NCI-H146 (cell line): ENCODE measurements at regions not wholly inside any gene's neighbourhood (a gene's known extent, or its start where the extent isn't known, plus 50 kb on each side); places are given as distances from the start of the nearest gene placed in this dataset.
A peak's percentile ranks its signal among the peaks of the same experiment; 100 is the strongest.

Source experiments
- DNase-seq: peaks from one replicate; lab custom pipeline; 2025; lab: John Stamatoyannopoulos, UW

DNA sequence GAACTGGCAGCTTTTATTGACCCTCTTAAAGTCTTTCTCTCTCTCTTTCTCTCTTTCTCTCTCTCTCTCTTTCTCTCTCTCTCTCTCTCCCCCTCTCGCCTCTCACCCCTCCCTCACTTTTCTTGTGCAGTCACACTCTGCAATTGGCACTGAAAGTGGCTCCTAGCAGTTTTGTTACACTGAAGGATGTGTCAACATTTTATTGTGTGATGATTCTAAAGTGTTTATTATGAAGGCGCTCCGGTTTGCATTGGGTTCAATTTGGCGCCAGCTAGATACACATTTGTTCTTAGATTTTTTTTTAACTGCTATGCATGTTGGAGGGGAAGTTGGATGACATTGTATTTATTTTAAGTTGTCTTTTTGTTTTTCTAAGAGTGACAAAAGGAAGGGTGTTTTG, 64.0 kb upstream of the CHRM3 start:
- DNase-seq = no peak

GRCh38 chr1:239321877-239322276, 64.5 kb upstream of the CHRM3 start:
- no peak for DNase-seq

DNA sequence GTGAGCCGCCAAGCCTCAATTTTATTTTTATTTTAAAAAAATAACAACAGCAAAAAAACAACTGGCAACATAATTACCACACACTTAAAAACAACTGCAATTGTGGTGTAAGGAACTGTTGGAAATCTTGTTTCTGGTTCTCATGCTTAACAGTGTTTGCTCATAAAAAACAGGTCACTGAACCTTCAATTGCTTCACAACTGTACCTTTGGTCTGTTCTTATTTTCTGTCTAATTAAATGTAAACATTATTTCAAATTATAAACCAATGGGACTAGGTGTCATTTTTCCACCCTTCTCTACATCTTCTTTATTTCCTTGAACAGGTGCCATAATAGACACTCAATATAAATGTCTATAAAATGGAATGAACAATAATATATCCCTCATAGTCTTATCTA, 68.4 kb upstream of the CHRM3 start:
- no peak for DNase-seq

- DNase-seq = no peak
Measured at GRCh38 chr1:239315631-239316217, 70.6 kb upstream of the CHRM3 start.

GRCh38 chr1:239311331-239311730, 75.0 kb upstream of the CHRM3 start:
- no peak for DNase-seq

GRCh38 chr1:239308701-239309333, 77.6 kb upstream of the CHRM3 start:
- DNase-seq = peak; percentile 23

DNA sequence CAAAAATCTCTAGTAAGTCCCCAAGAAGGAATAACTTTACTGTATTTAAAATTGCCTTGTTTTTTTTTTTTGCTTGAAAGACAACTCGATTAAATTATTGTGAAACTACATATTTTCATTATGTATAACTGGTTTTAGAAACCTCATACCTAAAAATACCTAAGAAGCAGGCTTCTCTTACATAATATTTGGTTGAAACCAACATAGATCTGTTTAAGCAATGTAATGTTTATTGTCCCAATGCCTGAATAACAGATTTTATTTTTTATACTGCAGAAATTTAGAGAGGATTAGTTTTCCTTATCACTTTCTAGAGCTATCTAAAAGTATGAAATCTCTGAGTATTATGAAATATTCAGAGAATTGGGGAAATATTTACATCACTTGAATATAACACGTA, 78.5 kb upstream of the CHRM3 start:
- DNase-seq = no peak

GRCh38 chr1:239306426-239306825, 79.9 kb upstream of the CHRM3 start:
- no peak for DNase-seq

DNA sequence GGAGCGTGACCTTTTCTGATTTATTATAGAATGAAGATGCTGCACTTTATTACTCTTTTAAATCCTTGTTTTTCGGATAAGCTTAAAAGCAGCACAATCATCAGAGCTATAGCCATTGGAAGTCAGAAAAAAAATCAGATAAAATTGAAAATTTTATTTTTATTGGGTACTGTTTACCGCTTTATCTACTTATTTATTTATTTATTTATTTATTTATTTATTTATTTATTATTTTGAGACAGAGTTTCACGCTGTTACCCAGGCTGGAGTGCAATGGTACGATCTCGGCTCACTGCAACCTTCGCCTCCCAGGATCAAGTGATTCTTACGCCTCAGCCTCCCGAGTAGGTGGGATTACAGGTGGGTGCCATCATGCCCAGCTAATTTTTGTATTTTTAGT, 83.1 kb upstream of the CHRM3 start:
- no peak for DNase-seq

- DNase-seq = no peak
Measured at GRCh38 chr1:239302696-239303095, 83.7 kb upstream of the CHRM3 start.

- no peak for DNase-seq
Measured at GRCh38 chr1:239301251-239301650, 85.1 kb upstream of the CHRM3 start.

GRCh38 chr1:239297910-239298309, 88.5 kb upstream of the CHRM3 start:
- DNase-seq = no peak

DNA sequence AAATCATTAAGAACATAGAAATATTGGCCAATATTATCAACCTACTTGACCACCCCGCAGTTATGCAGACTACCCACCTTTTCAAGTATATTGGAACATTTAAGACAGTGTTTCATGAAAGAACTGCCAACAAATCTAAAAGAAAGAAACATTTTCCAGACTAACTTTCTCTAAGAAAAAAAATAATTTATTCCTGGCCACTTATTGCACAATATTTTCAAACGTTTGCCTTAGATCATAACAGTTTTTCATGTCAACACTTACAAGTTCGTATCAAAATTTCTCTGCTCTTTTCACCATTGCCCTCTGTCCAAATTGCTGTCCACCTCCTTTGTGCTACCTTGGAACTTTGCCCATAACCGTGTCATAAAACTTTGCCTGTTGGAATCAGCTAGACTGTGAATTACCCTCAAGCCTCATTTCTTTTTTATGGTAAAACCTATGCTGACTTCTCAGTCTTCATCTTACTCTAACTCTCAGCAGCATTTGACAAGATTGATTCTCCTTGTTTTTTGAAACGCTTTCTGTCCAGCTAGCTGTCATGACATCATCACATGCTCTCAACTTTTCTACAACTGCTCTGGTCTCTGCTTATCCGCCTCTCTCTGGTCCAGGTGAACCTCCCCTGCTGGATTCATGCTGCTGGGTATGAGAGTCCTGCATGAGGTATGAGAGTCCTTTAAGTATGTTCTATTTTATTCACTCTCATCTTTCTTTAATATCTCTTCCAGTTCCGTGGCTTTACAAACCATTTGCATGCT, 92.8 kb upstream of the CHRM3 start:
- DNase-seq = no peak

DNA sequence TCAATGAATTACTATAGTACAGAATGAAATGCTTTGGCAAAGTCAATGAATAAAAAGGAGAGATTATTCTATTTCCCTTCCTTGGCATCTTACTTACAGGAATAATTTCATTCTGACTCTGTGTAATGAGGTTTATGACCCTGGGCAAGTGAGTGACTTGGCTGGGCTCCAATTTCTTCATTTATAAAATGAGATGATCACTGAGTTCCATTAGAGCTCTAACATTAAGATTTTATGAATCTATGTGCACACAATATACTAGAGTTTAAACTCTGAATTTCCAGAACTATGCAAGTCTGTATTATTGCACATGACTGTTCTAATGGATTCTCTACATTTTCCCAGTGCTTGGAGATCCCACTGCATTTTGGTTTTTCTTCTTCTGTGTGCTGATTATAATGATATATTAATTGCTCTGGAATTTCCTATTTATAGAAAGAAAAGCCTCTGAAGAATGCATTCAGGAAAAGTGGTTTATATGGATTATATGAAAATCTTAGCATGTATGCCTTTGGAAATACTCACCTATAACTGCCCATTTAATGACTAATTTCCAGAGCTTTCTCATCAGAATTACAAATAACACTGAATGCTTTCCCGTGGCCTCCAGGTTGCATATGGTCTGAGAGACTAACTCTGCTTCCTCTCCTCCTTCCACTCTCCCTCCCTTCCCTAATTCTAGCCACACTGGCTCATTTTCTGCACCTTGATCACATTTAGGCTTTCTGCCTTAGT, 97.4 kb upstream of the CHRM3 start:
- DNase-seq = no peak

- no peak for DNase-seq
Measured at GRCh38 chr1:239287296-239287695, 99.1 kb upstream of the CHRM3 start.

GRCh38 chr1:239283216-239283615, 103.2 kb upstream of the CHRM3 start:
- DNase-seq = no peak

GRCh38 chr1:239282411-239282810, 104.0 kb upstream of the CHRM3 start:
- DNase-seq = no peak

- DNase-seq = no peak
Measured at GRCh38 chr1:239276051-239276450, 110.3 kb upstream of the CHRM3 start.

DNA sequence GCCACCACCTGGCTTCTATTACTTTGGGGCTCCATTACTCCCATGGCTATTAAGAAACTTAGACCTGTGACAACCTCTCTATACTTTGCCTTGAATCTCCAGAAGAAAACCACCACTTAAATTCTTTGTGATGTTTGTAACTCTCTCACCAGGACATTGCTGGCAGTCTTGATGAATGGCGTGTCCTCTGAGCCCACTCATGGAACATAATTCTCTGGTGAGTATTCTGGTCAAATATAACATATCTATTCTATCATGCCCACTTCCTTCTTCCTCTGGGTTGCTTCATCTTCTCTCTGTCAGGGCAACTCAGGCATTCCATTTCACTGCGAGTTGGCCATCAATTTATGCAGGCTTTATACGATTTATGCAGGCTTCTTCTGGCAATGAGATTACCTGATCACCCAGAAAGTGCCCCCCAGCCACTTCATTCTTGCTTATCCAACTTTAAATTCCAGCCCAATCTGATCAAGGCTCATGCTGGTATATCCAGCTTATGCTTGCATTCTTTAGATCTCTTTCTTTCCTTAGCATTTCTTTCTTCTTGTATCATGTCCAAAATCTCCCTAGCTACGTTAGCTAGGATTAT, 112.0 kb upstream of the CHRM3 start:
- DNase-seq = no peak

- DNase-seq = no peak
Measured at GRCh38 chr1:239270509-239270908, 115.9 kb upstream of the CHRM3 start.

DNA sequence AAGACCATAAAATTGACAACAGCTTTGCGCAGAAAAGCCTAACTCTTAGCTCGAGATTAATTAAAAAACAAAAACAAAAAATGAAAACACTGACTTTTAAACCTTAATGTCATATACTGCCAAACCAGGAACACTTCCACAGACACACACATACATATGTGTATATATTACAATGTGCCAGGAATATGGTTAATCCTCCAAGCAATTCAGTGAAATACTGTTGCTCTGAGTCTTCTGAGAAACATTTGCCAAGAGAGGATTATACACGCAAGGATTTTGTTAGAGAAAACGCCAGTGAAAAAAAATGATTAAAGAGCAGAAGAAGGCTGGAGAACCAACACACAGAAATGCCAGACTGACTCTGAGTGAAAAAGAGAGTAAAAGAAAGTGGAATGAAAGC, 116.7 kb upstream of the CHRM3 start:
- DNase-seq = no peak

DNA sequence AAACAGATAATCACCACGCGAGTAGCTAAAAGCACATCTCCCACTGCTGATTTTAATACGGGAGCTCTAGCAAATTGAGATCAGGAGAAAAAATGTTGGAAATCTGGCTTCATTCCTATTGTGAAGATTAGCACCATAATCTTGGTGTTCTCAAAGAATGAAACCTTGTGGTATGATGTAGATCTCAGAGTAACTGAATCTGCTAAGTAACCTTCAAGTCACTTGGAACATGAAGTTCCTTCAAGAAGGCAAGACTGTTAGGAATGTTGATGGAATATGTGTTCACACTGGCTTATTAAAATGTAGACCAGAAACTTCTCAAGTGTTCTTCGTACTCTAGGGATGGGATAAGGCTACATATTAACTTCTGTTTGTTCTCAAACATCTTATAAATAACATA, 117.4 kb upstream of the CHRM3 start:
- no peak for DNase-seq
